Renal cortex interstitium (tissue), 11 donors: ENCODE measurements at regions not wholly inside any gene's neighbourhood (a gene's known extent, or its start where the extent isn't known, plus 50 kb on each side); places are given as distances from the start of the nearest gene placed in this dataset.
A peak's percentile ranks its signal among the peaks of the same experiment; 100 is the strongest.

Experiments
- DNase-seq, 11 donors: peaks; one replicate each; pipeline ENCODE4 v3.0.0-alpha.2; 2013; ENCODE audit warnings: low read depth in 9 of 11, low spot score in 4 of 11; ENCODE audit errors: extremely low read depth in 1 of 11

- no peak for DNase-seq
Observed at GRCh38 chr7:114050571-114050970, 131.8 kb upstream of the PPP1R3A start.

DNA sequence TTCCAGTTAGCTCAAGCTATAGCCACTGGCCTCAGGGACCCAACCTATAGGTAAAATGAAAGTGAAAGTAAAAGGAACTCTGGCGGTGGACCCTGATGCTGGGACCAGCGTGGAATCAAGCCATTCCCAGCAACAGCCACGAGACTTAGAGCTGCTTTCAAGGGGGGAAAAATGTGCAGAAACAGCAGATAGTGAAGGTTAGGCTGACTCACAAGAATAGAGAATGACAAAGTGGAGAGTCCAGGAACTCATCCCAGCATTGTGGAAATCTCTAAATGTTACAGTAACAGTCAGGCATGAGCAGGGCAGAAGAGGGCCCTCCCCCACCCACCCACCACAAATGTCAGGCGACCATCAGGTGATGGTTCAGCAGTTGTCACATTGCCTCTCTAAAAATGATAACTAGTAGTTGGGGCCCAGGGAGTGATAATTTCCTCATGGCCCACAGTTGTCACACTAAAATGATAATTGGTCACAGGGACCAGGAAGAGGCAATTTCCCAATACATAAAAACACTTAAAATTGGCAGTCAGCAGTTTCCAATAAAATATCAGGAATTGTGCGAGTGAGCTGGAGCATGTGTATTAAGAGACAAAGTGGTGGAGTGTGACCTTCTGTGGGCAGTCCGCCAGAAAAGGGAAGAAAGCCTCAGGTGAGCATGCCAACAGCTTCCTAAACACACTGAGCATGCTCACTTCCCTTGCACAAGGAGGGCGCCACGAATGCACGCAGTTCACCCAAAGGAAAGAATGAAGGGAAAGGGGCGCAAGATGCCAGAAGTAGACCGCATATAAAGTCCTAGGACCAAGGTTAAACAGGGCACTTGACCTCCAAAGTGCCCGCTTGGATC lies 129.8 kb upstream of the PPP1R3A start:
- DNase-seq, result no peak

- no peak for DNase-seq
Observed at GRCh38 chr7:114047889-114048288, 129.1 kb upstream of the PPP1R3A start.

- DNase-seq, result no peak
Observed at GRCh38 chr7:114033475-114033874, 114.7 kb upstream of the PPP1R3A start.

GRCh38 chr7:114026486-114027089 lies 107.8 kb upstream of the PPP1R3A start:
- DNase-seq, result peak; percentile 7 to 71 (median 30)

DNA sequence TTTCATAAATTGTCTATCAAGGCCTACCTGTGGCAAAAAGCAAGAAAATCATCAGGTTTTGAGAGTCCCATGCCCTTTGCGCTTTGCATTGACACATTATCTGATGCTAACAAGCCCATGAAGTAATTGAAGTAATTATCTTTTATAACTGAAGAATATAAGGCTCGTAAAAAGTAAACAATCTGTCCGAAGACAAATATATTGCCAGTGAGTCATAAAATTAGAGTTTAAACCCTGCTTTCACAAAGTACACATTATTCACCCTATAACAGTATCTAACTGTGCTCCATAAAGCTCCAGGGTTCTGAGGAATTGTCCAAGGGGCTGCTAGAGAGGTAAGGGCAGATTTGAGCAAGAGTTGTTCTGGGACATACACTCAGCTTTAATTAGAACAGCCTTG lies 102.3 kb upstream of the PPP1R3A start:
- DNase-seq, result no peak

DNA sequence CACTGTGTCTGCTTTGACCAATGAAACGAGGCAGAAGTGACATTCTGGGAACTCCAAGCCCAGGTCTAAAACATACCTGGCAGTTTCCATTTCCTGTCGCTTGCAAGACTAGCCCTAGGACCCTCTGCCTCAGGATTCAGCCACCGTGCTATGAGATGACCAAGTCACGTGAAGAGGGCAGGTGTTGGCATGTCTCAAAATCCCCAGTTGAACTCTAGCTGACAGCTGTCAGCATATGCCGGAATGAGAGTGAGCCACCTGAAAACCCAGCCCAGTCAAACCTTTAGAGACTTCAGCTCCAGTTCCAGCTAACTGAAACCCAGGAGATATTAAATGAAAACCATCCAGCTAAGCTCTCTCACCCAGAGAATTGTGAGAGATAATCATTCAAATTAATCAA lies 89.9 kb upstream of the PPP1R3A start:
- no peak for DNase-seq

DNA sequence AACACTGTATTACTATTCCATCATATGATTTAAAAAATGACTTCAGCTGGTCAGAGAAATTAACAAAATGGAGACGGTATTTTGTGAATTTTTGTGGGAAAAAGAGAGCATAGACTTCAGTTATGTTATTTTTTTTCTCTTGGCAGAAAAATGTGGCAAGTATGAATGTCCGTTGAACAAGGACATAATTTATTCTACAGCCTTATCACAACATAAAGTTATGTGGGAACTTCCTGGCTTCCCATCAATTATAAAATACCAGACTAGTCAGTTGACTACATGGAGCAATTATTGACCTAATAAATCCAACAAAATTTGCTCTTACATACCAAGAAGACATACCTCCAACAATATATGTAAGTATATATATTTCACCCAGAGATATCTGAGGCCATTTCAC lies 88.6 kb upstream of the PPP1R3A start:
- DNase-seq, result no peak

DNA sequence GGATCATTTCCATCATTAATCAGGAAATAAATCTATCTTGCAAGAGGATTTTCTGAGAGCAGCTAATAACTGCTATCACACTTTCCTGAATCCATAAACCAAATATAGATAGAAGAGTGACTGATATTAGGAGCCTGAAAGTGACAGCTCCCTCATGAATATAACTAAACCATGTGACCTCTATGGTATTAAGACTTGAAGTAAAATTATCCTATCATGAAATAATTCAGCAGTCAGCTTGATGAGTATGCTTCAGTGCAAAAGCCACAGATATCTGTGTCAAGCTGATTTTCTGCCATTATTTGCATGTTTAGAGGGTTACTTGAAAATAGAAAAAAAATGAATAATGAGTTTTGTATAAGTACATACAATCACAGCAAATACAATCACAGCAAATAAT lies 80.1 kb upstream of the PPP1R3A start:
- no peak for DNase-seq

DNA sequence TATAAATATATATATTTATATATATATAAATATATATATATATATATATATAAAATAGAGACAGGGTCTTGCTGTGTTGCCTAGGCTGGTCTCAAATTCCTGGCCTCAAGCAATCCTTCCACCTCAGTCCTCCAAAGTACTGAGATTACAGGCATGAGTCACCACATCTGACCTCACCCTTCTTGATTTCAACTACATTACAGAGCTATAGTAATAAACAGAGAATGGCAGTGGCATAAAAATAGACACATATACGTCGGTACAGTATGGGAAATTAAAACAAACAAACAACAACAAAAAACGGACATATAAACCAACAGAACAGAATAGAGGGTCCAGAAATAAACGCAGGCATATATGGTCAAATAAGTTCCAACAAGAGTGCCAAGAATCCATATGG lies 77.6 kb upstream of the PPP1R3A start:
- no peak for DNase-seq

DNA sequence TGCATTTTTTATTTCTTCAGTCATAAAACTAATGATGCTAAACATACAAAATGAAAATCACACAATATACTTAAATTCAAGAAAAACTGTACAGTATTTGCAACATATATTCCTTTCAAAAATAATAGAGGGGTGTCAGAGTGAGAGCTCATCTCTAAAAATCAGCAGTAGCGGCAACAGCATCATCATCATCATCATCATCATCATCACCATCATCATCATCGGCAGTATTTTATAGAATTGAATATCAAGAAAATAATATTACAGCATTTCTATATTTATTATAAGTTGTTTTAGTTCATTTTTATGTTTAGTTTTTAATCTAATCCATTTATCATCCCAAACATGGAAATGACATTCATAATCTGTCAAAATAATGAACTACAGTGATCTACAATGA lies 67.4 kb upstream of the PPP1R3A start:
- DNase-seq, result no peak

- no peak for DNase-seq
Observed at GRCh38 chr7:113976508-113976907, 57.7 kb upstream of the PPP1R3A start.

DNA sequence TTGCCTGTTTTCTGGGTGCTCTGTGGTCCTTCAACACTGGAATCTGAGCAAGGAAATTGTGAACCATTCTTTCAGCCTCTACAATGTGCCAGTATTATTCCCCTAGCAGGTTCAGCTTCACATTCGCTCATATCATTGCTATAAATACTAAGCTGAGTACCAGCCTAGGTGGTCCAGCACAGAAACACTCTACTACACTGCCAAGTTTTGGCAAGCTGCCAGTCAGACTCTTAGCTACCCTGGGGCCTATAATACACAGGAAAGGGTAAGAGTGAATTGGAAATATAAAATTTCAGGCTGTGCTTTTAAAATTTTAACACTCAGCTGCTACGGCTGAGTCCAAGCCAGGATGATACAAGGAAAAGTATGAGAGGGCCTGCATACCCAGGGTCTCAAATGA lies 49.9 kb upstream of the PPP1R3A start:
- DNase-seq, result no peak
